ENCODE measurements at regions not wholly inside any gene's neighbourhood (a gene's known extent, or its start where the extent isn't known, plus 50 kb on each side); places are given as distances from the start of the nearest gene placed in this dataset.
A peak's percentile ranks its signal among the peaks of the same experiment; 100 is the strongest.

GRCh38 chr20:39214828-39215227 is 252.7 kb downstream of the DHX35 start:
- no peak for DNase-seq (ENCODE audit: low spot score)

DNA sequence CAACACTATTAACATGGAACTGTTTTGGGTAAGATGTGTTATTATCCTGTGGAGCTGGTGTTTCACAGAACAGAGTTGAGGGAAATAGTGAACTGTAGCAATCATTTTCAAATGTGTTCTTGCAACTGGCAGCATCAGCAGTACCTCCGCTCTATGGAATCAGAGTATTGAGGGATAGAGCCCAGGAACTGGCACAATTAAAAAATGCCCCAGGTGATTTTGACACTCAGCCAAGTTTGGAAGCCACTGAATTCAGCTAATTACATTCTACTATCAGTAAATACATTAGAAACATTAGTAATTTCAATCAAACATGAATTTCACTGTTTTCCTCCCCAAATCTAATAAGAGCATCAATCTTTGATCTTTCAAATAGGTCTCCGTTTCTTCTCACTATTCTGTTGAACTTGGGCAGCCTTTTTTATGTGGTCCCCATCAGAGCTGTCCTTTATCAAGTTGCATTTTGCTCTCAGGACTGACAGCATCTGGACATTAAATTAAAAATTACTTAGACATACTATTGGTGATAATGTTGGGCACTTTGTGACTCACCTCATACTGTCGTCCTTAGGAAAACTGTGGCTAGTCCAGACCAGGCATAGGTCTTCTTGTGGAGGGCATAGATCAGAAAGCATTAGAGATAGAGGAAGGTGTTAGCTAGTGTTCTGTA is 251.5 kb downstream of the DHX35 start:
- DNase-seq (ENCODE audit: low spot score): no peak

DNA sequence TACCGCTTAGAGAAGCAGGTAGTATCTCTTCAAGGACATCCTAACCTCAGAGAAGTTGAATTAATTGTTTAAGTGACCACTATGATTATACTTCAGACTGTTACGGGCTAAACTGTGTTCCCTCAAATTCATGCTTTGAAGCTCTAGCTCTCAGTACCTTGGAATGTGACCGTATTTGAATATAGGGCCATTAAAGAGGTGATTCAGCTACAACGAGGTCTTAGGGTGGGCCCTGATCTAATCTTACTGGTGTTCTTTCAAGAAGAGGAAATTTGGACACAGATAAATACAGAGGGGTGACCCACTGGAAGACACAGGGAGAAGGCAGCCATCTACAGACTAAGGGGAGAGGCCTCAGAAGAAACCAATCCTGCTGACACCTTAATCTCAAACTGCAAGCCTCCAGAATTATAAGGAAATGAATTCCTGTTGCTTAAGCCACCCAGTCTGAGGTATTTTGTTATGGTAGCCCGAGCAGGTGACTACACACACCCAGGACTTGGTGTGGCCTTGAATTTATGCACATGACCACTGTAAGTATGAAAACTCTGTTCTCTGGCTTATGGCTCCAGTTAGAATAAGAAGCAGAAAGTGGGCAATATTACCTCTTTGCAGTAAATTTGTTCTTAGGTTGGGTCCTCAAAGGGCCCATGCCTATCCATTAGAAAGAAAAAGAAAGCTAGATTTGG is 249.1 kb downstream of the DHX35 start:
- no peak for DNase-seq (ENCODE audit: low spot score)

GRCh38 chr20:39210341-39211036 is 248.3 kb downstream of the DHX35 start:
- no peak for DNase-seq (ENCODE audit: low spot score)

DNA sequence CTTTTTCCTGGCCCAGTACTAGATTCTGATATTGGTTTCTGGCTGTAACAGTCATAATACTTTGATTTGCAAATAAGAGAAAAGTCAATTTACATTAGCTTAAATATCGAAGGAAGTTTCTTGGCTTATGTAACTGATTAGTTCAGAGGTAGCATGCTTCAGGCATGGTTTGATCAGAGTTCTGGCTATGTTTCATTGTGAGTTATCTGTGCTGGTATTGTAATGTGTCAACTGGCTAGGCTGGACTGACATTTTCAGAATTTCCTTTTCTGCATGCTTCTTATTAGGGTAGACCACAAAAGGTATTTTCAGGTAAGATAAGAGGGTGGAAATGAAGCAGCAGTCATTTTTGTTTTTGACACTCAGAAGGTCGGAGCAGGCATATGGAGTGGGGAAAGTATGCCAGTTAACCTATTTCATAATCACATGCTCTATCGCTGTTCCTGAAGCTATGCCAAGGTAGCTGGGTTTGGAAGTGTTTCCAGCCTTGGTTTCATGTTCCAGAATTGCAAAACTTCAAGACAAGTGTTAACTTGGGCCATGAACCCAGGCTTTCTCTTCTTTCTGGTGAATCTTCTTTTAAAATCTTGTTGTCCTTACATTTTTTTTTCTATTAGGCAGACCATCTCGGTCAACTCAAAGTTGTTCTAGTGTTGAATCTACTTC is 244.9 kb downstream of the DHX35 start:
- DNase-seq (ENCODE audit: low spot score): no peak

- DNase-seq (ENCODE audit: low spot score): peak; percentile 10
These were observed 233.5 kb downstream of the DHX35 start for GRCh38 chr20:39195582-39196021.

DNA sequence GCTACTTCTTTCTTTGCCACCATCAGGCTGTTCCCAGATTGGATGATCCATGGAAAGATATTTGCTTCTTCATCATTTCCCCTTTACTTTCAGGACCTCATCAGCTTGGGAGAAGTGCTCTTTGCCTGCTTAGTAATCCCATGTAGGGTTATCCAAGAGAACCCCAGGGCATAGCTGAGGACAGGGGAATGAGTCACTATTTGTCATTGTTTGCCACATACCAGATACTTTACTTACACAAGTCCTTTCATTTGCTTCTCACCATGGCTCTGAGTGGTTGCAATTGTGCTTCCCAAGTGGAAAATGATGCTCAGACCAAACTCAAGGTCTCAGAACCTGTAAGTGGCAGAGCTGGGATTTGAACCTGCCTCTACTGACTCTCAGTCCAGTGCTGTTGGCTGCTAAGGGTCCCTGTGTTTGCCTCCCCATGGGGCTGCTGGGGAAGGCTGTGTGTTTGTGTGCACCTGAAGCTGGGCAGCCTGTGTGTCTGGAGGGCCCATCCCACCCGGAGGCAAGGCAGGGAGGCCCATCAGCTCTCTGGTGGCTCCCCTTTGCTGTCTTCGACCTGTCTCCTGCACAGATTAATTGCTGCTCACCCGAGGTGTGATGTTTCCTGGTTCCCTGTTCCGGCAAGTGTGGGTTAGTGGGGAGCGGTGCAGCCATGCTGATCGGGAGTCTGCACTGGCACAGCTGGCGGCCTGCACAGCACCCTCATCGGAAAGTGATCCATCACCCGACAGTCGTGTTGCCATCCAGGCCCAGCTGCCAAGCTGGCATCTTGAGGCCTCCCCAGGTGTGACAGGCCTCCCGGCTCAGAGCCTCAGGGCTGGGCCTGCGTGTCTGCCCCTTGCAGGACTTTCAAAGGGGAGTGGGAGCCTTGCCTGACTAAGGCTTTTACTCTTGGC is 228.8 kb downstream of the DHX35 start:
- no peak for DNase-seq (ENCODE audit: low spot score)

- no peak for DNase-seq (ENCODE audit: low spot score)
These were observed 226.2 kb downstream of the DHX35 start for GRCh38 chr20:39188266-39188765.

DNA sequence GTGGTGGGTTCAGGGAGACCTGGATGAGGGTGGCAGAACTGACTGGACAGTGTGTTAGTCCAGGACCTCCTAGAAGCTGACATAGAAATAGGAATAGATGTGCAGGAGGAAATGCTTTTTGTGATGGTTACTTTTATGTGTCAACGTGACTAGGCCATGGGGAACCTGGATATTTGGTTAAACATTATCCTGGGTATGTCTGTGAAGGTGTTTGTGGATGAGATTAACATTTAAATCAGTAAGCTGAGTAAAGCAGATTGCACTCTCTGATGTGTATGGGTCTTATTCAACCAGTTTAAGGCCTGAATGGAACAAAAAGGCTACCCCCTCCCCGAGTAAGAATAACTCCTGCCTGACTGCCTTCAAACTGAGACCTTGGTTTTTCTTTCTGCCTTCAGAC is 219.3 kb downstream of the DHX35 start:
- no peak for DNase-seq (ENCODE audit: low spot score)

- DNase-seq (ENCODE audit: low spot score): no peak
These were observed 214.3 kb downstream of the DHX35 start for GRCh38 chr20:39176457-39176856.

- no peak for DNase-seq (ENCODE audit: low spot score)
These were observed 208.8 kb downstream of the DHX35 start for GRCh38 chr20:39170896-39171463.

GRCh38 chr20:39165099-39165498 is 203.0 kb downstream of the DHX35 start:
- no peak for DNase-seq (ENCODE audit: low spot score)

DNA sequence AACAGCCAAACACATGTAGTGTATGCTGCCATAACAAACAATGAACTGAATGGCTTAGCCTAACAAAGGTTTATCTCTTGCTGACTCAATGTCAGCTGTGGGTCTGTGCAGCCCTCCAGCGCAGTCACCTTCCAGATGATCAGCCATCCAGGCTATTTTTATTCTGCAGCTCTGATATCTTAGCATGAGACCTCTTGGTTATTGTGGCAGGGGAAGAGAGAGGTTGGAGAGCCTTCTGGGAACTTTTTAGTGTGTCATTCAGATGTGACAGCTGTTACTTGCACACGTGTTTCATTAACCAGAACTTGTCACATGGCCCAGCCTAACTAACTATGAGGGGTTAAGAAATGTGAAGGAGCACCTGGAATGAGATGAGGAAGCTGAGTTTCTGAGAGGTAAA is 202.5 kb downstream of the DHX35 start:
- no peak for DNase-seq (ENCODE audit: low spot score)

- no peak for DNase-seq (ENCODE audit: low spot score)
These were observed 201.8 kb downstream of the DHX35 start for GRCh38 chr20:39163993-39164392.

GRCh38 chr20:39161900-39162299 is 199.8 kb downstream of the DHX35 start:
- DNase-seq (ENCODE audit: low spot score): no peak

DNA sequence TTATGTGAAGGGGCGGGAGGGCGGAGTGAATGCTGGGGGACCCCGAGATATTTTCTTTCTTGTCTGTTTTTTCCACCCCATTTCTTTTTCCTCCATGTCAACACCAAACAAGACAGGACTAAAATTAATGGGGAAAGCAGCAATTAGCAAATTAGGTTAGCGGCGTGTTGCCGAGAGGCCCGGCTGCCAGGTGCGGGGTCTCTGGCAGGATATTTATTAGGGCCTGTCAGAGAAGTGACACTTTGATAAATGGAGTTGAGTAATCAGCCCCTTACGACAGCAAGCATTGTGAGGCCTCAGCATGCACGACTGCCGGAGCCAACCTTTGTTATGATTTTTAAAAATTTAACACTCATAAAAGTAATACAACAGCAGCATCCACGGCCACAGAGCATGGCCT is 193.8 kb downstream of the DHX35 start:
- DNase-seq (ENCODE audit: low spot score): no peak

DNA sequence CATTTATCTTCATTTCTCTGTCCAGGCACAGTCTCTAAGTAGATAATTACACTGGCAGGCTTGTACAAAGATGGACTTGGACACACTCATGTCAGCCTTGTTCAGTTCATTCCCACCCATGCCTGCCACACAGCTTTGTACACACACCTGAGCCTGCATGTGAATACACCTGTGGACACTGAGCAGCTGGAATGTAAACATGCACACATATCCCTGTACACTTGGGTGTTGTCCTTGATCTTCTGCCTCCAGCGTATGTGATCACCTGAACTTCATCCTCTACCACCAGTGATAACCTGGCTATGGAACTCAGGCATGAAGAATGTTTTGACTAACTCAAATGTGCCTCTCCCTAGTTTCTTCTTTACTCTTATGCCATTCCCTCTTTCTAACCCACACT is 190.6 kb downstream of the DHX35 start:
- DNase-seq (ENCODE audit: low spot score): no peak

DNA sequence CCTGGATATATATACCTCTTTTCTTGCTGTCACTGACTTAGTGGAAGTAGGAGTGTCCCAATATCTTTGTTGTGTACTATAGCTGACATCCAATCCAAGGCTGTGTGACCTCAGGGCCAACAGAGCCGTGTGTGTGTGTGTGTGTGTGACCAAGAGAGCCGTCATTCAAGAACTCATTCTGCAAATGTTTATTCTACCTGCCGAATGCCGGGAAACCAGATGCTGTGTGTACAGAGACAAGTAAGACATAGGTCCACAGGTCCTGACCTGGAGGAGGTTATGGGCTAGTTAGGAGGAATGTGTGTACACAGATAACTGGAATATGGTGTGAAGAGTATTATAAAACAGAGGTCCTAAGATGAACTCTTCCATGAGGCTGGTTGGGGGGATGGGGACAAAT is 190.0 kb downstream of the DHX35 start:
- no peak for DNase-seq (ENCODE audit: low spot score)

DNA sequence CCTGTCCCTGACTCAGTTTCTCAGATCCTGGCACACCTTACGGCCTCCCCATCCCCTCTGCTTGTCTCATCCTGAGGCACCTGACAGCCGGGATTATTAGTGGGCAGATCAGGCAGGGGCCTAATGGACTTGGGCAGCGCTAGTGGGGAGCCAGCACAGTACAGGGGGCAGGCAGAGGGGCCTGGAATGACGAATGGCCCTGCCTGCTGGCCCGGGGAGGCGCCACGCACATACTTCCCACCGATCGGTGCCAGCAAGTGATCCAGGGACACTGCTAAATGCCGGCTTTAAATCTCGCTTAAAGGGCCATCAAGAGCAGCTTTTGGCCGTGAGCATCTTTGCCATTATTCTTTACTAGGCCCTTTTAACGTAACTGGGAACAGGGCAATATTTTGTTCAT is 188.4 kb downstream of the DHX35 start:
- no peak for DNase-seq (ENCODE audit: low spot score)

- DNase-seq (ENCODE audit: low spot score): no peak
These were observed 184.2 kb downstream of the DHX35 start for GRCh38 chr20:39146394-39146793.

- no peak for DNase-seq (ENCODE audit: low spot score)
These were observed 183.8 kb downstream of the DHX35 start for GRCh38 chr20:39145921-39146320.

All from HuH-7 (cell line).